ENCODE measurements at regions not wholly inside any gene's neighbourhood (a gene's known extent, or its start where the extent isn't known, plus 50 kb on each side); places are given as distances from the start of the nearest gene placed in this dataset.

DNA sequence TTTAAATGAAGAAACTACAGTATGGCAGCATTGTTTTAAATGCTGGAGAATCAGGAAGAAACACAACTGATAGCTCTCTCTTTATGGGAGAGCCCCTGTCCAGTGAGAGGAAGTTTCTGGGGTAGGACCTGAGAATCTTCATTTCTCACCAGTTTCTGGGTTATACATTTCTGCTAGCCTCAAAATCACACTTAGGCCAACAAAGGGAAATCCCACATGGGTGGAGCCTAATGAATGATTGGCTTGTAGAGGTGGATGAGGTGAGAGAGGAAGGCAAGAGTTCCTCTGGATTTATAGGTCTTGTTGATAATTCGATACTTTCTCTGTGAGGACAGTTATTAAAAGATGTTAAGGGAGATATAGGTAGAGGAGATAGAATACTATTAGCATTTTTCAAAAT, 1397.3 kb upstream of the TENM4 start:
- no TSS peak for BruUV-seq (replicated peaks)
- no peak overlapping the region for H3K27ac ChIP-seq (ENCODE audit: insufficient read depth, low read depth, low read length)
- H3K9me1 ChIP-seq (replicated peaks; ENCODE audit: control insufficient read depth, extremely low read depth, insufficient read depth, low read length), result no peaks in the 10 kb centered on the region
- H3K4me1 ChIP-seq (ENCODE audit: control insufficient read depth, extremely low read depth, insufficient read depth, low read length), result peaks cover 2% of the 10 kb centered on the region
- no peak for DNase-seq (ENCODE audit: low read depth, low spot score)
- dilution Hi-C loops (cut with MboI; ENCODE audit: extremely low pct_ligation_motif_present, low sequenced_read_pairs) (no loop called here), intact Hi-C loops (cut with micrococcal nuclease) (no loop called here)
- no peaks in the 10 kb centered on the region for H3K79me2 ChIP-seq (ENCODE audit: control insufficient read depth, insufficient read depth, low read length)
- H3K9ac ChIP-seq (replicated peaks; ENCODE audit: extremely low read depth, insufficient read depth, low read length), result no peak overlapping the region
- no peaks in the 10 kb centered on the region for H4K20me1 ChIP-seq (replicated peaks; ENCODE audit: control insufficient read depth, extremely low read depth, insufficient read depth, low read length)
- FAIRE-seq, result no peak
- ChIA-PET CTCF (interaction anchor here (1.7 kb wide), 1 partner anchor 10 kb away, joined by 5 read pairs; no protein-coding TSS in a partner anchor), POLR2A (no interaction called here)
- no peak overlapping the region for H2AFZ ChIP-seq (ENCODE audit: low read depth, low read length)
- H3K36me3 ChIP-seq (ENCODE audit: control insufficient read depth in 2 of 2, extremely low read depth in 1 of 2, insufficient read depth in 2 of 2, low read length in 2 of 2), result no peaks in the 10 kb centered on the region
- TF ChIP-seq POLR2A (IDR thresholded peaks at IDR 0.05; ENCODE audit: low read depth, low read length) (no peak), POLR2AphosphoS5 (IDR thresholded peaks at IDR 0.05; ENCODE audit: insufficient read depth, low read depth, low read length) (no peak), FOS (IDR thresholded peaks at IDR 0.05; ENCODE audit: borderline replicate concordance, insufficient read depth, low read length) (no peak), MYC (IDR thresholded peaks at IDR 0.05; ENCODE audit: low read depth, low read length) (no peak), JUN (IDR thresholded peaks at IDR 0.05; ENCODE audit: borderline replicate concordance, insufficient read depth, insufficient read length, low read depth) (no peak), EZH2 (IDR thresholded peaks at IDR 0.05; ENCODE audit: borderline replicate concordance, low read depth, low read length, severe bottlenecking) (no peak), GATA2 (IDR thresholded peaks at IDR 0.05; ENCODE audit: insufficient read depth, insufficient read length, low read depth, low read length) (no peak)
- TF ChIP-seq, protein P1, sequence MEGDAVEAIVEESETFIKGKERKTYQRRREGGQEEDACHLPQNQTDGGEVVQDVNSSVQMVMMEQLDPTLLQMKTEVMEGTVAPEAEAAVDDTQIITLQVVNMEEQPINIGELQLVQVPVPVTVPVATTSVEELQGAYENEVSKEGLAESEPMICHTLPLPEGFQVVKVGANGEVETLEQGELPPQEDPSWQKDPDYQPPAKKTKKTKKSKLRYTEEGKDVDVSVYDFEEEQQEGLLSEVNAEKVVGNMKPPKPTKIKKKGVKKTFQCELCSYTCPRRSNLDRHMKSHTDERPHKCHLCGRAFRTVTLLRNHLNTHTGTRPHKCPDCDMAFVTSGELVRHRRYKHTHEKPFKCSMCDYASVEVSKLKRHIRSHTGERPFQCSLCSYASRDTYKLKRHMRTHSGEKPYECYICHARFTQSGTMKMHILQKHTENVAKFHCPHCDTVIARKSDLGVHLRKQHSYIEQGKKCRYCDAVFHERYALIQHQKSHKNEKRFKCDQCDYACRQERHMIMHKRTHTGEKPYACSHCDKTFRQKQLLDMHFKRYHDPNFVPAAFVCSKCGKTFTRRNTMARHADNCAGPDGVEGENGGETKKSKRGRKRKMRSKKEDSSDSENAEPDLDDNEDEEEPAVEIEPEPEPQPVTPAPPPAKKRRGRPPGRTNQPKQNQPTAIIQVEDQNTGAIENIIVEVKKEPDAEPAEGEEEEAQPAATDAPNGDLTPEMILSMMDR (IDR thresholded peaks at IDR 0.05; ENCODE audit: extremely low read depth in 1 of 2, insufficient read depth in 1 of 2, low read depth in 1 of 2, low read length in 2 of 2), result no peak
- TF ChIP-seq, protein P2, sequence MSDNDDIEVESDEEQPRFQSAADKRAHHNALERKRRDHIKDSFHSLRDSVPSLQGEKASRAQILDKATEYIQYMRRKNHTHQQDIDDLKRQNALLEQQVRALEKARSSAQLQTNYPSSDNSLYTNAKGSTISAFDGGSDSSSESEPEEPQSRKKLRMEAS (IDR thresholded peaks at IDR 0.05; ENCODE audit: insufficient read depth, insufficient read length), result no peak
- no peaks in the 10 kb centered on the region for H3K27me3 ChIP-seq (ENCODE audit: control insufficient read depth in 2 of 2, insufficient read depth in 2 of 2, low read length in 2 of 2)
- H3K4me2 ChIP-seq (ENCODE audit: insufficient read depth, low read length), result no peak overlapping the region
- H3K9me3 ChIP-seq (replicated peaks; ENCODE audit: control insufficient read depth, insufficient read depth, low read length), result no peaks in the 10 kb centered on the region
- H3K4me3 ChIP-seq (replicated peaks in 1 of 3; ENCODE audit: insufficient read depth in 1 of 3, low read depth in 1 of 3, low read length in 3 of 3), result no peak overlapping the region
